ENCODE measurements at regions not wholly inside any gene's neighbourhood (a gene's known extent, or its start where the extent isn't known, plus 50 kb on each side); places are given as distances from the start of the nearest gene placed in this dataset.
"Not testable (repeated sequence)": the region's sequence is repeated elsewhere in the genome, so short reads cannot be mapped to it uniquely, and the experiment has no call there.

- no peak overlapping the region for H3K27ac ChIP-seq
- TF ChIP-seq CTCF (conservative IDR thresholded peaks at IDR 0.05), result no peak
Observed at GRCh38 chr1:208717525-208717924, 473.3 kb upstream of the PLXNA2 start.

- no peak for TF ChIP-seq CTCF (conservative IDR thresholded peaks at IDR 0.05)
- no peak overlapping the region for H3K27ac ChIP-seq
Observed at GRCh38 chr1:208722592-208722991, 478.4 kb upstream of the PLXNA2 start.

- no peak overlapping the region for H3K27ac ChIP-seq
- no peak for TF ChIP-seq CTCF (conservative IDR thresholded peaks at IDR 0.05)
Observed at GRCh38 chr1:208724079-208724478, 479.9 kb upstream of the PLXNA2 start.

GRCh38 chr1:208728815-208729214 lies 484.6 kb upstream of the PLXNA2 start:
- no peak for TF ChIP-seq CTCF (conservative IDR thresholded peaks at IDR 0.05)
- no peak overlapping the region for H3K27ac ChIP-seq

- no peak for TF ChIP-seq CTCF (conservative IDR thresholded peaks at IDR 0.05)
- no peak overlapping the region for H3K27ac ChIP-seq
Observed at GRCh38 chr1:208731981-208732821, 488.0 kb upstream of the PLXNA2 start.

- no peak overlapping the region for H3K27ac ChIP-seq
- no peak for TF ChIP-seq CTCF (conservative IDR thresholded peaks at IDR 0.05)
Observed at GRCh38 chr1:208737161-208737560, 493.0 kb upstream of the PLXNA2 start.

GRCh38 chr1:208737922-208738321 lies 493.7 kb upstream of the PLXNA2 start:
- no peak for TF ChIP-seq CTCF (conservative IDR thresholded peaks at IDR 0.05)
- no peak overlapping the region for H3K27ac ChIP-seq

- H3K27ac ChIP-seq, result not testable (repeated sequence)
Observed at GRCh38 chr1:208739636-208740035, 495.5 kb upstream of the PLXNA2 start.
